Upper lobe of left lung (tissue), 6 donors: ENCODE measurements at regions not wholly inside any gene's neighbourhood (a gene's known extent, or its start where the extent isn't known, plus 50 kb on each side); places are given as distances from the start of the nearest gene placed in this dataset.

Experiments
- ATAC-seq, 2 donors: fragments of 200-7000 bp; cut with Tn5 transposase; one replicate each; pipeline ENCODE4 v1.9.1; 2022; ENCODE audit warnings: mild to moderate bottlenecking in 2 of 2, moderate library complexity in 2 of 2; ENCODE audit not compliant: low FRiP score in 2 of 2
- DNase-seq, 2 donors: peaks; one replicate each; pipeline ENCODE4 v3.0.0-alpha.2; 2019 to 2020
- H3K27ac ChIP-seq, 4 donors: fragments of 200-600 bp; sonication (generic); one replicate each; pipeline ENCODE4 v1.5.1; 2016 to 2019
- H3K27me3 ChIP-seq, 4 donors: fragments of 200-600 bp; sonication (generic); one replicate each; pipeline ENCODE4 v1.5.1; 2017 to 2019
- H3K36me3 ChIP-seq, 4 donors: fragments of 200-600 bp; sonication (generic); one replicate each; pipeline ENCODE4 v1.5.1; 2016 to 2019
- H3K4me1 ChIP-seq, 4 donors: fragments of 200-600 bp; sonication (generic); one replicate each; pipeline ENCODE4 v1.5.1; 2018 to 2019
- H3K4me3 ChIP-seq, 4 donors: fragments of 200-600 bp; sonication (generic); one replicate each; pipeline ENCODE4 v1.5.1; 2017 to 2019; ENCODE audit warnings: mild to moderate bottlenecking in 2 of 4, moderate library complexity in 1 of 4
- H3K9me3 ChIP-seq, 4 donors: fragments of 200-600 bp; sonication (generic); one replicate each; pipeline ENCODE4 v1.5.1; 2018 to 2019
- EP300 ChIP-seq, 4 donors: sonication (generic); formaldehyde crosslinking; IDR thresholded peaks; one replicate each; pipeline ENCODE4 v1.5.1; 2017; ENCODE audit warnings: antibody characterized with exemption in 4 of 4, control low read depth in 2 of 4
- POLR2A ChIP-seq, 4 donors: fragments of 450-650 bp; IDR thresholded peaks; one replicate each; pipeline ENCODE4 v1.5.1; 2016 to 2017; ENCODE audit warnings: antibody characterized with exemption in 4 of 4, mild to moderate bottlenecking in 2 of 4
- POLR2AphosphoS5 ChIP-seq, 2 donors: sonication (generic); formaldehyde crosslinking; IDR thresholded peaks; one replicate each; pipeline ENCODE4 v1.5.1; 2017; ENCODE audit warnings: antibody characterized with exemption in 2 of 2
- WGBS, 2 donors: methylation state at CpG; one replicate each; pipeline ENCODE4 v1.1.5; 2017 to 2018; 5-methylcytosine and 5-hydroxymethylcytosine counted together
- TF ChIP-seq, protein P1 (sequence below), 6 experiments: fragments of 450-650 bp in 4 of 6; fragments of 200-600 bp in 2 of 6; sonication (generic) in 2 of 6; IDR thresholded peaks; one replicate each; pipeline ENCODE4 v1.5.1; 2016 to 2019; ENCODE audit warnings: antibody characterized with exemption in 6 of 6
- donor health status: DM: no; HTN: no; CAD: no; lungs with moderate emphysema.
- donor health status: DM: no; HTN: yes; CAD: no; lungs with severe emphysema.

DNA sequence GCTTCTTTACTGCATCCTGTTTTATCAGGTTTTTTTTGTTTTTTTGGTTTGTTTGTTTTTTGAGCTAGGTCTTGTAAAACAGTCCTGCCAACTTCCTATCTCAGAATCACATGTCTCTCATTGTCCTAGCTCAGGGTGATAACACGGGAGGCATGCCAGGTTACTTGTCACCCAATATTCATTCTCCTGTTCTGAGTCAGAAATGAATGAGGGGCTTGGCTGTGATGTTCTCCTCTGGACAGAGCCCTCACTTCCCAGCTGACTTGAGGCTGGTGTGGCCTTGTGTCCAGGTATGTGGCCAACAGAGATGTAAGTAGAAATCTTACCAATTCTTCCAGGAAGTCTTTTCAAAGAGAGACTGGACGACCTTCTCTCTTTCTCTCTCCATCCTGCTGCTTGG lies 317.0 kb downstream of the GABRB3 start:
- H3K4me1 ChIP-seq = no peaks in the 10 kb centered on the region
- WGBS, 2 donors = 46 to 63% methylated on average over 2 of the region's 2 CpGs

DNA sequence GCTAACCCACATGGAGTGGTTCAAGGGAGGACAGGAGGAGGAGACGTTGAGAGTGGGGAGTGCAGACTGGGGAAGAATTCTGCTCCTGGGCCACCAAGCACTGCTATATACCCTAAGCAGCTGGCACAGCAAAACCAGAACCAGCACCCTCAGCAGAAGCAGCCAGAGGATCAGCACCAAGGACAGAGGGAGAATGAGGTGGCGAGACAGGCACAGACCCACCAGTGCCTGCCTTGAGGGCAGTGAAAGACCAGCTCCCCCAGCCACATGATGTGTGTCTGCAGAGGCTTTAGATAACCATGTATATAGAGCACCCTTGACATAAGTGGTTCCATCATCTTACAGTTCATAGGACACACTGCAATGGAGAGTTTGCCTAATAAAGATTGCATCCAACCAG lies 319.0 kb downstream of the GABRB3 start:
- WGBS, 2 donors = 24 to 50% methylated on average over 1 to 2 of the region's 2 CpGs
- Histone ChIP-seq H3K27me3 (no peaks in the 10 kb centered on the region), H3K4me1 (no peaks in the 10 kb centered on the region), H3K27ac (no peak overlapping the region), H3K4me3 (no peak overlapping the region), H3K9me3 (peaks cover 0 to 42% (median 3%) of the 10 kb centered on the region in 4 donors), H3K36me3 (no peaks in the 10 kb centered on the region)
- ATAC-seq = no peak
- TF ChIP-seq POLR2AphosphoS5 (IDR thresholded peaks at IDR 0.05) = no peak
- no peak for TF ChIP-seq EP300 (IDR thresholded peaks at IDR 0.05)
- no peak for TF ChIP-seq POLR2A (IDR thresholded peaks at IDR 0.05)
- TF ChIP-seq, protein P1, sequence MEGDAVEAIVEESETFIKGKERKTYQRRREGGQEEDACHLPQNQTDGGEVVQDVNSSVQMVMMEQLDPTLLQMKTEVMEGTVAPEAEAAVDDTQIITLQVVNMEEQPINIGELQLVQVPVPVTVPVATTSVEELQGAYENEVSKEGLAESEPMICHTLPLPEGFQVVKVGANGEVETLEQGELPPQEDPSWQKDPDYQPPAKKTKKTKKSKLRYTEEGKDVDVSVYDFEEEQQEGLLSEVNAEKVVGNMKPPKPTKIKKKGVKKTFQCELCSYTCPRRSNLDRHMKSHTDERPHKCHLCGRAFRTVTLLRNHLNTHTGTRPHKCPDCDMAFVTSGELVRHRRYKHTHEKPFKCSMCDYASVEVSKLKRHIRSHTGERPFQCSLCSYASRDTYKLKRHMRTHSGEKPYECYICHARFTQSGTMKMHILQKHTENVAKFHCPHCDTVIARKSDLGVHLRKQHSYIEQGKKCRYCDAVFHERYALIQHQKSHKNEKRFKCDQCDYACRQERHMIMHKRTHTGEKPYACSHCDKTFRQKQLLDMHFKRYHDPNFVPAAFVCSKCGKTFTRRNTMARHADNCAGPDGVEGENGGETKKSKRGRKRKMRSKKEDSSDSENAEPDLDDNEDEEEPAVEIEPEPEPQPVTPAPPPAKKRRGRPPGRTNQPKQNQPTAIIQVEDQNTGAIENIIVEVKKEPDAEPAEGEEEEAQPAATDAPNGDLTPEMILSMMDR (IDR thresholded peaks at IDR 0.05) = no peak
- no peak for DNase-seq

More for the DNA sequence above, 317.0 kb downstream of the GABRB3 start:
- Histone ChIP-seq H3K27ac (no peak overlapping the region), H3K4me3 (no peak overlapping the region), H3K9me3 (peaks cover 0 to 42% (median 3%) of the 10 kb centered on the region in 4 donors), H3K27me3 (no peaks in the 10 kb centered on the region), H3K36me3 (no peaks in the 10 kb centered on the region)
- DNase-seq (no peak), ATAC-seq (no peak)
- TF ChIP-seq POLR2AphosphoS5 (IDR thresholded peaks at IDR 0.05) = no peak
- TF ChIP-seq POLR2A (IDR thresholded peaks at IDR 0.05) = no peak
- TF ChIP-seq, protein P1 (IDR thresholded peaks at IDR 0.05) = no peak
- TF ChIP-seq EP300 (IDR thresholded peaks at IDR 0.05) = no peak

DNA sequence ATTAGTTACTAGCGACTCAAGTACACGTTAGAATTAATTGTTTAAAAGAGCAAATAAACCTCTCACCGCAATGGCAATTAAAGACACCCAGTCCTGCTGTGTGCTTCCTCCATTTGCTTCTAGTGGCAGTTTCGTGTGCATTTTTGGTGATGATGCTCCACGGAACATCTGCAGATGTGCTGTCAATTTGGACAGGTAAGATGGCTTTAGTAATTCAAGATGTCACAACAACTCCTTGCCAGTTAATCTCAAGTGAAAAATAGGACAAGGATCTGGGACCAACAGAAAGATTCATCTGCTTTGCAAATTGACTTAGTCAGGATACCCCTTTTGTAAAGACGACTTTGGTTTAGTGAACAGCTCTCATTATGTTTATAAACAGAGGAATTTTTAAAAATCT lies 320.9 kb downstream of the GABRB3 start:
- DNase-seq (no peak), ATAC-seq (no peak)
- H3K9me3 ChIP-seq = peaks cover 0 to 31% (median 2%) of the 10 kb centered on the region in 4 donors
- H3K4me3 ChIP-seq = no peak overlapping the region
- no peaks in the 10 kb centered on the region for H3K36me3 ChIP-seq
- no peaks in the 10 kb centered on the region for H3K4me1 ChIP-seq
- H3K27ac ChIP-seq = no peak overlapping the region
- TF ChIP-seq, protein P1 (IDR thresholded peaks at IDR 0.05) = no peak
- TF ChIP-seq POLR2A (IDR thresholded peaks at IDR 0.05) (no peak), EP300 (IDR thresholded peaks at IDR 0.05) (no peak), POLR2AphosphoS5 (IDR thresholded peaks at IDR 0.05) (no peak)
- no peaks in the 10 kb centered on the region for H3K27me3 ChIP-seq
- WGBS, 2 donors = 77 to 81% methylated on average over 6 of the region's 6 CpGs

DNA sequence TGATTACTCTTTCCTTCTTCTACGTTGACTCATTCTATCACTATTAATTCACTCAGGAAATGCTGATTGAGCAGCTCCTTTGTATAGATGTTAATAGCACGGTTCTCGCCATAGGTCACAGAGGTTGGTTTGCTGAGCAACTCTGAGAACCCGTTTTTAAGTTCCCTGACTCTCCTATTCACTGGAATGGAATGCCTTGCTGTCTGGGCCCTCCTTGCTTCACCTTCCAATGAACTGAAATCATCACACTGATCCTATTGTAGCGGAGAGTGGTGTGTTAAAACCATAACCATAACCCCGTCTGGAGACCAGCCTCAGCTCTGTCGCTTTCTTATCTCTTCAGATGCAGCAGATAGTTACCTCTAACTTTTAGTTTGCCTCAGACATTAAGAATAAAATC lies 323.6 kb downstream of the GABRB3 start:
- Histone ChIP-seq H3K36me3 (no peaks in the 10 kb centered on the region), H3K27me3 (no peaks in the 10 kb centered on the region), H3K27ac (no peak overlapping the region), H3K4me1 (no peaks in the 10 kb centered on the region), H3K9me3 (peaks cover 0 to 13% (median 0%) of the 10 kb centered on the region in 4 donors), H3K4me3 (no peak overlapping the region)
- TF ChIP-seq POLR2A (IDR thresholded peaks at IDR 0.05) (no peak), EP300 (IDR thresholded peaks at IDR 0.05) (no peak), POLR2AphosphoS5 (IDR thresholded peaks at IDR 0.05) (no peak)
- TF ChIP-seq, protein P1 (IDR thresholded peaks at IDR 0.05) = no peak
- ATAC-seq (no peak), DNase-seq (no peak)
- WGBS, 2 donors = 60 to 65% methylated on average over 7 of the region's 7 CpGs

DNA sequence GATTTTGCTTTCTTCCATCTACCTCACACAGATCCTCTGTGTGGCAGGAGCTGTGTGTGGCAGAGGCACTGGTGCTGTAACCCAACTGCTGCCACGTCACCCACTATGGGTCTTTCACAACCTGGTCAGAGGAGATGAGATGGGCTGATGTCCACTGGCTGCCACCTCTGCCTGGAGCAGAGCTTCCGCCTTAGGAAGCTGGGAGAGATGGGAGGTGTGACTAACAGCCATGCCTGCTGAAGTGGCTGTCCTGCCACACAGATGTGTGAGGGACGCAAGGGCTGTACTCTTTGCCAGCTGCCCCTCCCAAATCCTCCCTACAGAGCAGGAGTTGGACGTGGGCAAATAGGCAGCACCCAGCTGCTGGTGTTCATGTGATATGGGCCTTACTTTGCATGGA lies 329.5 kb downstream of the GABRB3 start:
- H3K4me1 ChIP-seq = no peaks in the 10 kb centered on the region
- no peak overlapping the region for H3K4me3 ChIP-seq
- H3K9me3 ChIP-seq = peaks cover 0 to 8% (median 0%) of the 10 kb centered on the region in 4 donors
- H3K27ac ChIP-seq = no peak overlapping the region
- ATAC-seq = peak in 1 of 2 donors; percentile 49
- H3K36me3 ChIP-seq = no peaks in the 10 kb centered on the region
- H3K27me3 ChIP-seq = no peaks in the 10 kb centered on the region
- DNase-seq = no peak
- TF ChIP-seq POLR2A (IDR thresholded peaks at IDR 0.05) (no peak), EP300 (IDR thresholded peaks at IDR 0.05) (no peak), POLR2AphosphoS5 (IDR thresholded peaks at IDR 0.05) (no peak)
- TF ChIP-seq, protein P1 (IDR thresholded peaks at IDR 0.05) = no peak
- 80 to 81% methylated on average over 4 of the region's 4 CpGs for WGBS, 2 donors
